Testis (tissue), 2 donors: ENCODE measurements at regions not wholly inside any gene's neighbourhood (a gene's known extent, or its start where the extent isn't known, plus 50 kb on each side); places are given as distances from the start of the nearest gene placed in this dataset.

Experiments
- DNase-seq: peaks from one replicate; pipeline ENCODE4 v3.0.0-alpha.2; 2019
- H3K27ac ChIP-seq, 2 donors: fragments of 200-600 bp; sonication (generic); one replicate each; pipeline ENCODE4 v1.5.1; 2019
- H3K27me3 ChIP-seq: fragments of 200-600 bp; sonication (generic); one replicate; pipeline ENCODE4 v1.5.1; 2019
- H3K36me3 ChIP-seq: fragments of 200-600 bp; sonication (generic); one replicate; pipeline ENCODE4 v1.5.1; 2017; ENCODE audit warnings: low read depth; ENCODE audit errors: missing control alignments
- H3K4me1 ChIP-seq: fragments of 200-600 bp; sonication (generic); one replicate; pipeline ENCODE4 v1.5.1; 2019
- H3K4me3 ChIP-seq, 2 donors: fragments of 200-600 bp; sonication (generic); one replicate each; pipeline ENCODE4 v1.5.1; 2017 to 2019
- H3K9me3 ChIP-seq: fragments of 200-600 bp; sonication (generic); one replicate; pipeline ENCODE4 v1.5.1; 2017
- CTCF ChIP-seq, 3 experiments: fragments of 450-650 bp in 2 of 3; fragments of 200-600 bp in 1 of 3; sonication (generic) in 1 of 3; IDR thresholded peaks; one replicate each; pipeline ENCODE4 v1.5.1; 2016 to 2019; ENCODE audit warnings: antibody characterized with exemption in 3 of 3, mild to moderate bottlenecking in 2 of 3, moderate library complexity in 1 of 3
- POLR2A ChIP-seq: fragments of 450-650 bp; IDR thresholded peaks from one replicate; pipeline ENCODE4 v1.6.1; 2017; ENCODE audit warnings: antibody characterized with exemption, mild to moderate bottlenecking, moderate library complexity
- WGBS, 2 donors: methylation state at CpG; one replicate each; pipeline ENCODE4 v1.1.5; 2018; 5-methylcytosine and 5-hydroxymethylcytosine counted together
- intact Hi-C: fragments of 100-400 bp; cut with DNase I; formaldehyde crosslinking; loops from one replicate; pipeline ENCODE4 v1.15.1; 2023; ENCODE audit warnings: low total_unique reads

GRCh38 chr9:13459071-13459470, 179.6 kb upstream of the MPDZ start:
- intact Hi-C loops, result no loop called here
- TF ChIP-seq CTCF (IDR thresholded peaks at IDR 0.05) (no peak), POLR2A (no peak)
- H3K27me3 ChIP-seq, result no peaks in the 10 kb centered on the region
- H3K4me3 ChIP-seq, result no peak overlapping the region
- DNase-seq, result no peak
- 86 to 95% methylated on average over 3 of the region's 3 CpGs for WGBS, 2 donors
- H3K27ac ChIP-seq, result no peak overlapping the region
- no peaks in the 10 kb centered on the region for H3K36me3 ChIP-seq
- no peaks in the 10 kb centered on the region for H3K4me1 ChIP-seq
- H3K9me3 ChIP-seq, result no peaks in the 10 kb centered on the region

- TF ChIP-seq CTCF (IDR thresholded peaks at IDR 0.05) (no peak), POLR2A (no peak)
- Histone ChIP-seq H3K9me3 (no peaks in the 10 kb centered on the region), H3K4me1 (no peaks in the 10 kb centered on the region), H3K27me3 (no peaks in the 10 kb centered on the region), H3K36me3 (no peaks in the 10 kb centered on the region), H3K4me3 (no peak overlapping the region), H3K27ac (no peak overlapping the region)
- intact Hi-C loops, result no loop called here
- 88 to 92% methylated on average over 1 of the region's 1 CpG for WGBS, 2 donors
- DNase-seq, result no peak
Observed at GRCh38 chr9:13457795-13458194, 178.3 kb upstream of the MPDZ start.

DNA sequence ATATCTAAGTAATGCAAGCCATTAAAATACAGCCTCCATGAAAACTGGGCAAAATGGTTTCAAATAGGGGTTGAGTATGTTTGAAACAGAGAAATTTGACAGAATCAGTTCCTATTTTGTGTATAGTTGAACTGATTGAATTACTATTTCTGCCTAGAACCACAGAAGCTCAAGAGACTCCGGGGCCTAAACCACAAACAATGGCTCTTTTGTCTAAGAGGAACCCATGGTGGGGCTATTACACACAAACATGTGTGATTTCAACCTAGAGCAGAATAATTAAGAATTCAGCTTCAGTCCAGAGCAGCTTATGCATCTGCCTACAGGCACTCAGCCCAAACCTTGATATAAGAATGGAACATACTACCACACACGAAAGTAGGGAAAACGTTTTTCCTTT, 171.2 kb upstream of the MPDZ start:
- intact Hi-C loops, result no loop called here
- Histone ChIP-seq H3K27me3 (no peaks in the 10 kb centered on the region), H3K4me1 (no peaks in the 10 kb centered on the region), H3K4me3 (no peak overlapping the region), H3K9me3 (no peaks in the 10 kb centered on the region), H3K27ac (no peak overlapping the region), H3K36me3 (no peaks in the 10 kb centered on the region)
- WGBS, 2 donors, result 79 to 89% methylated on average over 3 of the region's 3 CpGs
- TF ChIP-seq POLR2A (no peak), CTCF (IDR thresholded peaks at IDR 0.05) (no peak)
- DNase-seq, result no peak

DNA sequence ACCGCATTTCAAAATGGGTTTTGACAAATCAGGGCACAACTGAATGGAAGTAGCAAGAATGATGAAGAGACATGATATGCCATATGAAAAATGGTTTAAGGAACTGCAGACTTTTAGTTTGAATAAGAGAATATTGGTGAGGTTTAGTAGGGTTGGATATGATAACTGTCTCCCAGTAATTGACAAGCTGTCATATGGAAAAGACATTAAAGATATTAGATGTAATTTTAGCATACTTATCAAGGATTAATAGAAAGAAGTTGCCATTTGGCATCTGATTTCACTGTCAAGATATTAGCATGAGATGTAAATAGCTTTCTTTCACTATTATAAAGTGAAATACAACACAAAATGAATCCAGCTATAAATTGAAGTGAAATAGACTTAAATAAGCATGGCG, 169.0 kb upstream of the MPDZ start:
- no peaks in the 10 kb centered on the region for H3K4me1 ChIP-seq
- WGBS, 2 donors, result 92 to 93% methylated on average over 2 of the region's 2 CpGs
- TF ChIP-seq CTCF (IDR thresholded peaks at IDR 0.05) (no peak), POLR2A (no peak)
- no peak for DNase-seq
- H3K27ac ChIP-seq, result no peak overlapping the region
- H3K36me3 ChIP-seq, result no peaks in the 10 kb centered on the region
- no peaks in the 10 kb centered on the region for H3K27me3 ChIP-seq
- intact Hi-C loops, result no loop called here
- H3K4me3 ChIP-seq, result no peak overlapping the region
- no peaks in the 10 kb centered on the region for H3K9me3 ChIP-seq

- no peak for DNase-seq
- no peaks in the 10 kb centered on the region for H3K36me3 ChIP-seq
- H3K27ac ChIP-seq, result no peak overlapping the region
- WGBS, 2 donors, result 19 to 31% methylated on average over 3 of the region's 3 CpGs
- no peaks in the 10 kb centered on the region for H3K4me1 ChIP-seq
- TF ChIP-seq POLR2A (no peak), CTCF (IDR thresholded peaks at IDR 0.05) (no peak)
- no peaks in the 10 kb centered on the region for H3K27me3 ChIP-seq
- H3K4me3 ChIP-seq, result no peak overlapping the region
- intact Hi-C loops, result no loop called here
- H3K9me3 ChIP-seq, result no peaks in the 10 kb centered on the region
Observed at GRCh38 chr9:13447843-13448422, 168.4 kb upstream of the MPDZ start.
